HG02588 (cell line): ENCODE measurements at regions not wholly inside any gene's neighbourhood (a gene's known extent, or its start where the extent isn't known, plus 50 kb on each side); places are given as distances from the start of the nearest gene placed in this dataset.
"Not testable (repeated sequence)": the region's sequence is repeated elsewhere in the genome, so short reads cannot be mapped to it uniquely, and the experiment has no call there.

Source experiments
- ATAC-seq: cut with Tn5 transposase; IDR thresholded peaks from one replicate; pipeline ENCODE4 v1.9.1; 2021; ENCODE audit warnings: mild to moderate bottlenecking, moderate library complexity; ENCODE audit not compliant: unreplicated experiment

DNA sequence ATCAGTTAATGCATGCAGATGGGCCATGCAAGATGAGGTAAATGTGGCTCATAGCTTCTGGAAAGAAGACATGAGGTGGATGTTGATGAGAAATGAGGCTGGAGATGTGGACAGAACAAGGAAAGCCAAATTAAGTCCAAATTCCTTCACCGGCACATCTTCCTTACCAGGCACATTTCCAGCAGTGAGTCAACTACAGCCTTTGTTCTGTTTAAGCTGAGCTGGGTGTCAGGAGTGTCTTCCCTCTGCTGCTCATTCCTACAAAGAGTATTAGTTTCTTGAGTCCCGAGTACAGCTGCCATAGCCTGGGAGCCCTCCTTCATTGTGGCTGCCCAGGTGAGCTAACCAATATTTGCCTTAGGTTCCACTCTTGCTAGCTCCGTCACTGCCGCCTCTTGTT is 945.0 kb downstream of the SLC4A3 start:
- no peak for ATAC-seq

DNA sequence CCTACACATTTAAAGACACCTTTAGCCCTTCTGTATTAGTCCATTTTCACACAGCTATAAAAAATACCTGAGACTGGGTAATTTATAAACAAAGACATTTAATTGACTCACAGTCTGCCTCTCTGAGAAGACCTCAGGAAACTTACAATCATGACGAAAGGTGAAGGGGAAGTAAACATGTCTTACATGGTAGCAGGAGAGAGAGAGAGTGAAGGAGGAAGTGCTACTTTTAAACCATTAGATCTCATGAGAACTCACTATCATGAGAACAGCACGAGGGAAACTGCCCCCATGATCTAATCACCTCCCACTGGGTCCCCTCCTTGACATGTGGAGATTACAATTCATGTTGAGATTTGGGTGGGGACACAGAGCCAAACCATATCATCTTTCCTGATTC is 946.6 kb downstream of the SLC4A3 start:
- no peak for ATAC-seq

DNA sequence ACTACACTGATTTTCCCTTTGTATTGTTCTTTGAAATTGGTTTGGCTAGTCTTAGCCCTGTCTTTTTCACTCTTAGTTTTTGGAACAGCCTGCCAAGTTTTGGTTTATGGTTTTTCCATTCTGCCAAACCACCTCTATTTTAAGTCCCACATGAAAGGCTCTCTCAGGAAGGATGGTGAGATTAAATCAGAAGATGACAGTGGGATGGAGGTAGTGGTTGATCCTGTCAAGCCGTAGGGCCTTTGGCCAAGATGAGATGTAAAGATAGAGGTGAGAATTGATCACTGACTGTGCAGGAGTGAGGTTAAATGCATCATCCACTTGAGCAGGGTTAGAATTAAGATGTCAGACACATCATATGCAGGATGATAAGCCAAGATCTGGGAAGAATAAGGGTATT is 948.5 kb downstream of the SLC4A3 start:
- no peak for ATAC-seq

DNA sequence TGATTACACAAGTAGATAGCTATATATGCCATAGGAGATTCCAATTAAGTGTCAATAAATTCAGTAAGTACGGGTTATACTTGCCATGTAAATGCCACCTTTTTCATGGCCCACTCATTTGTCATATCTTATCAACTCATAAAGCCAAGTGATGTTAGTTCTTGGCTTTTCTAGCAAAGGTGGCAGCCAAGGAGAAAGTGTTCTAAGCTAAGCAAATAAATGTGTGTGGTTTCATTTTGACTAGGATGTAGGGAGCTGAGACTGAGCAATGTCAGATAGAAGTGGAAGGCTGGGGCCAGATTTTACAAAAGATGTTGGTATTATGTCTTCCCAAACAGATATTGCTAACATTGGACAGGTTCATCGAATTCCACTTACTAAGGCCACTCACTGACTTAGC is 952.0 kb downstream of the SLC4A3 start:
- ATAC-seq: no peak

DNA sequence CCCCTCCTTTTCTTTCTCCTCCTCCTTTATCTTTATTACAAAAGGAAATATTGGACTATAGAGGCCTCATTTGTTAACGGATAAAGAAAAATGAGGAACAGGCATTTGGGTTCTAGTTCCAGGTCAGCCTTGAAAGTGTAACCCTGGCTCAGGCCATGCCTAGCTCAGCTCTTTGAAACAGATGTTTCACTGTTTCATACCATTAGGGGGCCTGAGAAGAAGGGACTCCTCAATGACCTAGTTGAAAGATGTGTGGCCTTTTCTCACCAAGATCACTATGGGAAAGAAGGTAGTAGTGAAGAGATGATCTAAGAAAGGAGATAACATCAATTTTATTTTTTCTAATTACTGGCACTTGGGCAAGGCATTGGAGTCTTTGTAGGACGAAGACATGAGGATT is 952.7 kb downstream of the SLC4A3 start:
- no peak for ATAC-seq

DNA sequence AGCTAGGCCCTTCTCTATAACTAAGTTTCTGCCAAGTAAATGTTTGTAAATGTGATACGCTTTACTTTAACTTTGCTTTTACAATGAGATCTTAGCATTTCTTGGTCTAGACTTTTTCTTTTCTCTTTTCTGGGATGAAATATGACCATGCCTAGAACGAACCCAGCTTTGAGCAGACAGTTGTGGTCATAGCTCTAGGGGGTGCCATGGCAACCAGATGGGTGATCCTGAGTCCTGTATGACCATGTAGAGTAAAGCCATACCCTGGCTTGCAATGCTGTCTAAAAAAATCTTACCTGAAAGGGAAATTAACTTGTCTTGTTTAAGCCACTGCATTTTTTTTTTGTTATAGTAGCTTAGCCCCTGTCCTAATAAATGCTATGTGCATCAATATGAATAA is 956.3 kb downstream of the SLC4A3 start:
- no peak for ATAC-seq

DNA sequence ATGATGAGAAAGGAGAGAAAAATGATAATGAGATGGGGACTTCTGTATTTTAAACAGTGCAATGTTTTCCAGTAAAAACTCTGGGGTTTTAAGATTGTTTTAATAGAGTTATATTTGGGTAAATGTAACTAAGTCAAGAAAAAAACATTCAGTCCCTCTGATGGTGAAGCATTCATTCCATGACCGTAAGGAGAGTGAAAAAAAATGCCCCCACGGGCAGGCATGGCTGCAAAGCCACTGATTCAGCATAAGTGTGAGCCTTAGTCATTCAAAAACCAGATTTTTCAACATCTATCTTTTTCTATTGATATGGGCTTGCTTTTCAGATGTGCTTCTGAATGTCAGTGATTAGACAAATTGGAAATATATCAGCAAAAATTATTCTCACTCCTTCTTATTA is 957.8 kb downstream of the SLC4A3 start:
- ATAC-seq: no peak

DNA sequence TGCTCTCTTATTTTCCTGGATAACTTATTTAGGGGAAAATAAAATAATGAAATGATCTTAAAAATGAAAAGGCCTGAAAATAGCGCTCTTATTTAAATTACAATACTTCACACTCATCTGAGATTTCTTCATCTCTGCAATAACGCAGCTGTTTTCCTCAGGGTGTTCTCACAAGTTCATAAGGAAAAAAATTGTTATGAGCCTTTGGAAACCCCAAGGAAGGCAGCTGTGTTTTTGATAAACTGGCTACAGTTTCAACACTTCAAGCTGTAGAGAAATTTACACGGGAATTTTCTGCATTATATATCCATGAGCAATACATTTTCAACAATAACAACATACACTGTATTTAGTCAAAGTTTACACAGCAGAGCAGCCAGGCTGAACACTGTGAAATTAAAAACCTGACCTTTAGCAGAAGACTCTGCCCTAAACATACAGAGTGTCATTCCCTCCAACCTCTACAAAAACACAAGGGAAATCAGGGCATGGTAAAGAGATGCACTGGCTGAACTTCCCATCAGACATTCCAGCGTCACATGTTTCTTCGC is 959.6 kb downstream of the SLC4A3 start:
- ATAC-seq: no peak

DNA sequence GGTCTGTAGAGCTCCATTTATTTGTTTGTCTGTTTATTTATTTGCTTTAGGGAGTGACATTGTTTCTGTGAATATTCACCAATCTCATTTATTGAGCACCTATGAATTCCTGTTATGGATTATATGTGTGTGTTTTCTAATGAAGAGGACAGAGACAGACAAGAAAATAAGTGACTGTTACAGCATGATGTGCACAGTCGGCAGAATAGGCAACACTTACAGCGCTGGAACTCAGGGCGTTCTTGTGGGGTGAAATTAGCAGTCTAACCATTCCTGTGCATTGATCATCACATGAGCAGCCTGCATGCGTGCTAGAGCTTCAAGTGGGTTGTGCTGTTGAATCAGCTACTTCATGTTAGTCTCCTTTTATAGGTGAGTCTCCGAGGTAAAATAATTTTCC is 960.7 kb downstream of the SLC4A3 start:
- no peak for ATAC-seq

DNA sequence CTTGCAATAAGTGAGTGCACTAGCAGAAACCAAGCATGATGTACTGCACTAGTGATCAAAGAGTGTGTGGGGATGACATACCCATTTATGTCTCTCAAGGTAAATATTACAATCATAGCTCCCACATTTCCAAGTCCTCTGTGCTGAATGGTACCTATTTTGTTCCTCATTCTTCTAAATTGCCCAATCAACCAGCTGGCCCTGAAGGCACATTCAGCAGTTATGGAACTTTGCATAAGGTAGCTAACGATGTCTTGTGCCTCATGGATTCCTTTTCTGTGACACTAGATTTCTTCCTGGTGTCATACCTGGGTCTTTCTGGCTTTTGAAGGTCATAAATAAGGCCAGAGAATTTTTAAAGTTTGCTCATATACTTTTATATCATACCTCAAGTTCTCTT is 963.0 kb downstream of the SLC4A3 start:
- ATAC-seq: no peak

DNA sequence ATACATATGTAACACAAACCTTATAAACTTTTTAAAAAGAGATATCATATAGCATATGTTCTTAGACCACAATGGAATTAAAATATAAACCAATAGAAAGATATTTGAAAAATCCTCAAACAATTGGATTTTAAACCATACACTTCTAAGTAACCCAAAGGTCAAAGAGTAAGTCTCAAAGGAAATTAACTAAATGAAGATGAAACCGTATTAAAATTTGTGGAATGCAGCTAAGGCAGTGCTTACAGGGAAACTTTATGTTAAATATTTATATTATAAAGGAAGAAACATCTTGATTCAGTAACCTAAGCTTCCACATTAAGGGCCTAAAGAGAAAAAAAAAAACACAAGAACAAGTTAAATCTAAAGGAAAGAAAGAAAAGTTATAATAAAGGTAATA is 966.1 kb downstream of the SLC4A3 start:
- no peak for ATAC-seq

DNA sequence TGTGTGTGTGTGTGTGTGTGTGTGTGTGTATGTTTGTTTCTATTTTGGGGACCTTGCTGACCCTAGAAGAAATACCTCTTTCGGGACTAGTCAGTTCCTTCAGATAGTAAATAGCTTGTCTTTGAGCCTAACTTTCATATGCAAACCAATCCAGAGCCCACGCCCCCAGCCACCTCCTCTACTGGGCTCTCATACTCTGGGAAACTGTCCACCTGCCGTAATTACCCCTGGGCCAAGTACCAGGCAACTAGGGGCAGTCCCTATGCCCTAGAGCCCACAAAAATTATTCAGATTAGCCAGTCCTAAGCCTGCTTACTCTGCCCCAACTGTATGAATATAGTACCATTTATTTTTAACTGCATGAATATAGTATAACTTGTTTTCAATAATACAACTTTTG is 970.4 kb downstream of the EPHA4 start:
- no peak for ATAC-seq

DNA sequence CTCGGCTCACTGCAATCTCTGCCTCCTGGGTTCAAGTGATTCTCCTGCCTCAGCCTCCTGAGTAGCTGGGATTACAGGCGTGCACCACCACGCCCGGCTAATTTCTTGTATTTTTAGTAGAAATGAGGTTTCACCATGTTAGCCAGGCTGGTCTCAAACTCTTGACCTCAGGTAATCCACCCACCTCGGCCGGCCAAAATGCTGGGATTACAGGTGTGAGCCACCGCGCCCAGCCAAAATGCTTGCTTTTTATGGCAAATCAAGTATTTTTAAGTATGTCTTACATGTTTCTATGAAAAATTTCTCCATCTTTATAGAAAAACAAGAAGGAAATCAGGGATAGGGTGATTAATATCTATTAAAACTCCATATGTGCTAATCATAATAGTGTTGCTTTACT is 959.1 kb downstream of the EPHA4 start:
- not testable (repeated sequence) for ATAC-seq

DNA sequence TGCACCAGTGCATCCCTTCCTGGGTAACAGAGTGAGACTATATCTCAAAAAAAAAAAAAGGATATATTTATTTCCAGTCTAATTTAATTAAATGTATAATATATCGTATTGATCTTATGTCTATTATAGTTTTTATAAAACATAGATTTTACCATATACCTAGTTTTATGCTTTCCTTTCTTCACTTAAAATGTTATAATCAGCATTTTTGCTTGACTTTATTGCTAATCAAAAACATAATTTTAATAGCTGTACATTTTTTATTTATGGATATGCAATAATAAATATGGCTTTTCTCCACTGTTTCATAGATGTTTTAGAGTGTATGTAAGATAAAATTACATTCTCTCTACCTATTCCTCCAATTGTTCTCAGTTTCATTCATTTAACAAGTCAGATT is 958.0 kb downstream of the EPHA4 start:
- no peak for ATAC-seq

DNA sequence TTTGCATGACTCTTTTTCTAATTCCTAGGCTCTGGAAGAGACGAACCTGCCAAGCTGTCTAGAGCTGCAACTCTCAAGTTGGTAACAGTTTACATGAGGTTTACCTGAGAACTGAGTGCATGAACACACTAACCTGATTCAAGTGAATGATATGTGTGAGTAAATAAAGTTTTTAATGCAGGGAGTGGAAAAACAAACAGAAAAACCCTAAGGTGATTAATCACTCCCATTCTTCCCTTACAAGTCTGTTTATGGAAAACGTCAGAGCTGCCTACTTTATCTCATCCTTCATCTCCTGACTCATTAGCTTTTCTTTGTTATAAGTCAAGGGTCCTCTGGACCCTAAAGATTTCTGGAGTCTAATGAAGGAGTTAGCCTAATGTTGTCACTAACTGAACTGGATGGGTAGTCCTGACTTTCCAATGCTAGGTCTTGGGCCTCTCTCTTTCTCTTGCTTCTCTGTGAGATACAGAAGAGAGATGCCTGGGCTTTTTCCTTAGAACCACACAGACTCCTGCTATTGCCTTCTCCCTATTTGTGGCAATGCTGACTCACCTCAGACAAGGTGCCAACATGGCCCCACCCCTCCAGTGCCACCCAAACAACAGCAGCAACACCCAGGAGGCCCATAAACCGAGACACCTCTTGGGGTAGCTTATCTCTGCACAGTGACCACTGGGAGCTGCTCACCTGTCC is 952.4 kb downstream of the EPHA4 start:
- ATAC-seq: no peak

DNA sequence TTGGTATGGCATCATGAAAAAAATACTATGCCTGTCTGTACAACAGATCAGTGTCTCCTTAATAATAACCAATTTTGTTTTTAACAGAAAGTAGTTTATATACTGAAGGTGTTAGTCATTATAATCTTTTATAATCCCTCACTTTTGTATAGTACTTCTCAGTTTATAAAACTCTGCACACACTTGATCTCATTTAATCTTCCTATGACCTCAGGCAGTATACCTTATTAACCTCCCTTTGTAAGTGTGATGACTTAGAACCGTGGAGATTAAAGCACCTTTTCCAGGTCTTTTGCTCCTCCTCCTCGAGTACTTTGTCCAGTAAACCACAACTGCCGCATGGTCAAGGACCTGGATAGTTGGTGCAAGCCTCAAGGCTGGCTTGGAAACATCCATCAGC is 945.5 kb downstream of the EPHA4 start:
- ATAC-seq: no peak

DNA sequence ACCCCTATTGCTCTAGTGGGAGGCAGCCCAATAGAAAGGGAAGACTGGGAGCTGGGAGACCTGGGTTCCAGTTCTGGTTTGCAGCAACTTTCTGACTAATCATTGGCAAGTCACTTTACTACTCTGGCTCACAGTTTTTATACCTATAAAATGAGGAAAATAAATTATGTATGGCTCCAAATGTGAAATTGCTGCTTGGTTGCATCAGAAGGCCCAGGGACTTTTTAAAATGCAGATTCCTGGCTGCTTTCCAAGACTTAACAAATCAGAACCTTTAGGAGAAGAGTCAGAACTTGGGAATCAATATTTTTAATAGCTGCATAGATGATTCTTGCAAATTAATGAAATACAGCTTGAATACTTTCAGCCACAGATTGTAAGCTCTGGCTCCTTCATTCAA is 943.9 kb downstream of the EPHA4 start:
- ATAC-seq: no peak

DNA sequence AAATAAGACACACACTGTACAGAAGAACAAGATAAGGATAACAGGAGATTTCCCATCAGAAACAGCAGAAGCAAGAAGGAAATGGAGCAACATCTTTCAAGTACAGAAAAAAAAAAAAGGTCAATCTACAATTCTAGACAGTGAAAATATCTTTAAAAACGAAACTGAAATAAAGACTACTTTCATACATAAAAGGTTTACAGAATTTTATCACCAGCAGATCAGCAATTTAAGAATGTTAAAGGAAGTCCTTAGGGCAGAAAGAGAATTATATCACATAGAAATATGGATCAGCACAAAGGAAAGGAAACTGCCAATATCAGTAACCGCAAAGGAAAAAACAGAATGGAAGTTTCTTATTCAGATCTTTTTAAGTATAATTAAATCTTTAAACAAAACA is 931.0 kb downstream of the EPHA4 start:
- ATAC-seq: no peak

DNA sequence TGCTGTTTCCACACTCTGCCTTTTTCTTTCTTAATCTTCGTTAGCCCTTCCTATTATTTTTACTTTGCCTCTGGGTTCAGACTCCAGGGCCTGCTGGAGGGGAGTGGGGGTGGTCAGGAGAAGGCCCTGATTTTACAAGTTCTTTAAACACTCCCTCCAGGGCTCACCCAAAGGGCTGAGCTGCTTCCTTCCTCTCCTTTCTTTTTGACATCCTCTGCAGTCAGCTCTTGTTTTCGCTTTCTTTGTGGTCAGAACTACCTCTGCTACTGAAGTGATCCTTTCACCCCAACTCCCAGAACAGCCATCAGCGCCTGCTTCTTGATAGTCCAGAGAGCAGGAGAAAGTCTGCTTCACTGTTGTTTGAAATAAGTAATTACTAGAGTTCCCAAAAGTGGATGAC is 925.7 kb downstream of the EPHA4 start:
- peak; percentile 46 for ATAC-seq

DNA sequence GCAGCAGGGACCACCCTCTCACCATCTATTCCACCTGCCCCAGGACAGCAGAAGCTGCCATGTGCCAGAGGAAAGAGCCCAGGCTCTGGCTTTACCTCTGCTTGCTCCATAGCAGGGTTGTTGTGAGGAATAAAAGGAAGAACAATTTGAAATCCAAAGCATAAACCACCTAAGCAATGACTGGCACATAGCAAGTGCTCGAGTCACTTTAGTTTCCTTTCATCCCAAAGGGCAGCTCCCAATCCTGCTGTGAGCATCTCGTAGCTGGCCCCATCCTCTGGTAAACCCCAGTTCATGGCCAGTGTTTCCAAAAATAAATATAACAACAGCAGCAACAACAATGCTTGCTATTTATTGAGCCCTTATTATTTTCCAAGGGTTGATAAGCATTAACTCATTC is 923.5 kb downstream of the EPHA4 start:
- ATAC-seq: no peak

DNA sequence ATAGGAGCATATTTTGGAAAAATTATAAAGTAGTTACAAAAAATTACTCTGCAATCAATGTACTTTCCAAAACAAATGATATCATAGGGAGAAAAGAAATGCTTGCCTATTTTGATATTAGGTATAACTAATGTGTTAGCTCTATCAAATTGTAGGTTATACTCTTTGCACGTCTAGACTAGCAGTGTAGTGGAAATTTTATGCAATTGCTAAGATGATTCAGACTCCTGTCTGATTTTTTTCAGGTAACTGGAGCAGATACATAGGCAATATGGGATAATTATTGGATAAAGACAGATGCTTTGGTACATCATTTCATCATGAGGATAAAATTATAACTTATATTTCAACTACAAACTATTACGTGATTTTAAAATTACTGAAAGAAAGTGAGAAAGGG is 918.3 kb downstream of the EPHA4 start:
- no peak for ATAC-seq

DNA sequence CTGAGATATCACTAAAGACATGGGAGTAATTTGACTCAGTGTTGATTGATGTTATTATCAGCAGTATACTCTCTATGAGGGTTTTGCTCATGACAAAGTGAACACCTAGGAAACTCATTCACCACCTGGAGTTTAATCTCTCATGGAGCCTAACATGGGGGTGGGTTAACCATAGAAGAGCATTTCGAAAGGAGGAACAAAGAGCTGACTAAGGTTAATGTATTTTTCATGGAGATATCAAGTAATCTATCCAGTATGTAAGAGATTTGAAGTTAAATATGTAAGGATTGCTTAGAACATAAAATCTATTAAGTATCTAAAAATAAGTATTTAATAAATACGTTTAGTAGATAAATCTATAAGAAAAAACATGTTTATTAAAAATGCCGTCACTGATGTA is 917.8 kb downstream of the EPHA4 start:
- no peak for ATAC-seq
